ENCODE measurements at regions not wholly inside any gene's neighbourhood (a gene's known extent, or its start where the extent isn't known, plus 50 kb on each side); places are given as distances from the start of the nearest gene placed in this dataset.

GRCh38 chr9:119652931-119653330 is 283.7 kb upstream of the BRINP1 start:
- TF ChIP-seq CTCF (IDR thresholded peaks at IDR 0.05 in 8 of 11, conservative IDR thresholded peaks at IDR 0.05 in 3 of 11) (no peak), POLR2AphosphoS5 (IDR thresholded peaks at IDR 0.05) (no peak)

Measured in spleen (tissue), 7 donors.